HepG2 (cell line): ENCODE measurements at regions not wholly inside any gene's neighbourhood (a gene's known extent, or its start where the extent isn't known, plus 50 kb on each side); places are given as distances from the start of the nearest gene placed in this dataset.

ENCODE experiments used
- ATAC-seq: fragments of 200-7000 bp; cut with Tn5 transposase; 3 replicates; pipeline ENCODE4 v1.9.1; 2020; ENCODE audit warnings: mild to moderate bottlenecking, moderate library complexity
- BruUV-seq: library from RNA; stranded (reverse); fragments of 400-500 nt; replicated peaks from 2 replicates; lab custom pipeline; 2021; lab: Mats Ljungman, UMichigan
- CTCF ChIA-PET: fragments of 300-600 bp; formaldehyde crosslinking; extraction: SDS; loops from one replicate; lab custom pipeline; 2021; ENCODE audit warnings: low total read pairs, inconsistent platforms, low intra/inter-chr PET ratio; lab: Yijun Ruan, JAX
- POLR2A ChIA-PET: fragments of 350-600 bp; sonication (Branson Sonifier 250); formaldehyde crosslinking; loops from one replicate; lab custom pipeline; 2020; ENCODE audit warnings: antibody characterized with exemption, inconsistent platforms; lab: Yijun Ruan, JAX
- DNase-seq: peaks from one replicate; pipeline ENCODE4 v3.0.0-alpha.2; 2015; ENCODE audit warnings: low spot score
- FAIRE-seq: peaks from 3 replicates; lab custom pipeline; 2011; peaks lifted over from hg19 to GRCh38; lab: Jason Lieb, UNC
- H2AFZ ChIP-seq: one replicate; pipeline ENCODE4 v1.6.1; 2011; ENCODE audit warnings: low read length, inconsistent platforms
- H3K27ac ChIP-seq: fragments of 300-600 bp; 3 replicates; pipeline ENCODE4 v1.8.0; 2011; ENCODE audit warnings: mixed run types, mild to moderate bottlenecking, mixed read lengths, low read length, inconsistent platforms; ENCODE audit not compliant: insufficient read depth; ENCODE audit errors: extremely low read length
- H3K27me3 ChIP-seq, 2 experiments: fragments of 200-600 bp in 1 of 2; 2 replicates in 1 of 2; 3 replicates in 1 of 2; pipeline versions ENCODE4 v1.6.0 to v1.8.0; 2011; ENCODE audit warnings: low read length in 2 of 2, mild to moderate bottlenecking in 2 of 2, moderate library complexity in 2 of 2, inconsistent platforms in 1 of 2; ENCODE audit not compliant: insufficient read depth in 2 of 2, control insufficient read depth in 1 of 2
- H3K36me3 ChIP-seq, 2 experiments: fragments of 200-600 bp in 1 of 2; replicated peaks in 1 of 2; 2 replicates in 1 of 2; 3 replicates in 1 of 2; pipeline versions ENCODE4 v1.5.1 to v1.8.0; 2011; ENCODE audit warnings: low read length in 2 of 2, inconsistent platforms in 1 of 2; ENCODE audit not compliant: insufficient read depth in 2 of 2, control insufficient read depth in 1 of 2
- H3K4me1 ChIP-seq: 2 replicates; pipeline ENCODE4 v1.5.1; 2012; ENCODE audit warnings: low read length, inconsistent platforms; ENCODE audit not compliant: insufficient read depth
- H3K4me2 ChIP-seq: 2 replicates; pipeline ENCODE4 v1.6.0; 2011; ENCODE audit warnings: low read depth, low read length, inconsistent platforms
- H3K4me3 ChIP-seq, 3 experiments: fragments of 200-600 bp in 1 of 3; sonication (generic), shearing (Covaris generic) in 1 of 3; replicated peaks in 1 of 3; 2 replicates each; pipeline ENCODE4 v1.5.1; 2011 to 2016; ENCODE audit warnings: low read length in 3 of 3, inconsistent platforms in 2 of 3, low read depth in 2 of 3, mild to moderate bottlenecking in 2 of 3, control low read depth in 1 of 3, mixed read lengths in 1 of 3; ENCODE audit not compliant: insufficient read depth in 1 of 3
- H3K79me2 ChIP-seq: one replicate; pipeline ENCODE4 v1.6.1; 2011; ENCODE audit warnings: low read length, inconsistent platforms; ENCODE audit not compliant: insufficient read depth
- H3K9ac ChIP-seq: 2 replicates; pipeline ENCODE4 v1.6.0; 2011; ENCODE audit warnings: mild to moderate bottlenecking, low read depth, low read length, inconsistent platforms; ENCODE audit not compliant: insufficient read depth
- H3K9me3 ChIP-seq: 2 replicates; pipeline ENCODE4 v1.5.1; 2012; ENCODE audit warnings: mild to moderate bottlenecking, low read length
- H4K20me1 ChIP-seq: 2 replicates; pipeline ENCODE4 v1.6.0; 2011; ENCODE audit warnings: inconsistent platforms, mild to moderate bottlenecking, low read length, moderate library complexity; ENCODE audit not compliant: insufficient read depth
- CC2D1A ChIP-seq: sonication (generic); formaldehyde crosslinking; IDR thresholded peaks from 2 replicates; pipeline ENCODE4 v1.8.1; 2023; ENCODE audit warnings: mild to moderate bottlenecking, missing genetic modification reagents
- FOXK1 ChIP-seq: sonication (generic); formaldehyde crosslinking; IDR thresholded peaks from 2 replicates; pipeline ENCODE4 v1.4.0; 2020; ENCODE audit warnings: low read depth, missing genetic modification reagents, borderline replicate concordance
- JUN ChIP-seq: sonication (generic); formaldehyde crosslinking; IDR thresholded peaks from 2 replicates; pipeline ENCODE4 v1.4.0; 2020; ENCODE audit warnings: mild to moderate bottlenecking, missing genetic modification reagents
- MIXL1 ChIP-seq: IDR thresholded peaks from 2 replicates; pipeline ENCODE4 v1.6.1; 2016
- NFKBIZ ChIP-seq: IDR thresholded peaks from 2 replicates; pipeline ENCODE4 v1.6.1; 2018; ENCODE audit warnings: missing genetic modification reagents, missing compliant biosample characterization
- NR2F1 ChIP-seq, 2 experiments: fragments of 450-650 bp in 1 of 2; formaldehyde crosslinking in 1 of 2; IDR thresholded peaks; 2 replicates each; pipeline versions ENCODE4 v1.5.0 to v1.6.1; 2016 to 2020; ENCODE audit warnings: mild to moderate bottlenecking in 1 of 2, missing compliant biosample characterization in 1 of 2, missing genetic modification reagents in 1 of 2, moderate library complexity in 1 of 2
- PBX2 ChIP-seq: IDR thresholded peaks from 2 replicates; pipeline ENCODE4 v1.6.1; 2016; ENCODE audit warnings: control low read depth
- SPEN ChIP-seq: sonication (generic); formaldehyde crosslinking; IDR thresholded peaks from 2 replicates; pipeline ENCODE4 v1.5.1; 2020; ENCODE audit warnings: low read depth, mild to moderate bottlenecking, missing genetic modification reagents
- THYN1 ChIP-seq: sonication (generic); formaldehyde crosslinking; IDR thresholded peaks from 2 replicates; pipeline ENCODE4 v1.8.1; 2023; ENCODE audit warnings: low read depth, mild to moderate bottlenecking, moderate library complexity, missing genetic modification reagents, borderline replicate concordance
- ZNF296 ChIP-seq: sonication (generic); formaldehyde crosslinking; conservative IDR thresholded peaks from 2 replicates; pipeline ENCODE4 v1.5.0; 2020; ENCODE audit warnings: mild to moderate bottlenecking, missing genetic modification reagents
- ZNF3 ChIP-seq: IDR thresholded peaks from 2 replicates; pipeline ENCODE4 v1.7.0; 2017; ENCODE audit warnings: inconsistent platforms
- ZNF468 ChIP-seq: sonication (generic); formaldehyde crosslinking; IDR thresholded peaks from 2 replicates; pipeline ENCODE4 v1.8.0; 2022; ENCODE audit warnings: mild to moderate bottlenecking, moderate library complexity, missing genetic modification reagents
- ZNF678 ChIP-seq: sonication (generic); formaldehyde crosslinking; IDR thresholded peaks from 2 replicates; pipeline ENCODE4 v1.4.0; 2020; ENCODE audit warnings: mild to moderate bottlenecking, missing genetic modification reagents
- ZNF777 ChIP-seq: sonication (generic); formaldehyde crosslinking; IDR thresholded peaks from 2 replicates; pipeline ENCODE4 v1.4.0; 2020; ENCODE audit warnings: missing genetic modification reagents
- ZZZ3 ChIP-seq: sonication (generic); formaldehyde crosslinking; IDR thresholded peaks from 2 replicates; pipeline ENCODE4 v1.4.0; 2020; ENCODE audit warnings: missing genetic modification reagents, mild to moderate bottlenecking, borderline replicate concordance
- WGBS: methylation state at CpG from one replicate; pipeline ENCODE4 v1.1.6; 2017; ENCODE audit warnings: low lambda C conversion rate; 5-methylcytosine and 5-hydroxymethylcytosine counted together
- in situ Hi-C: cut with HindIII; loops from 2 replicates; pipeline ENCODE4 v1.10.0; 2017; ENCODE audit warnings: low pct_unique_long_range_greater_than_20kb; ENCODE audit not compliant: extremely low pct_ligation_motif_present
- intact Hi-C: fragments of 100-400 bp; cut with micrococcal nuclease; formaldehyde crosslinking; loops from one replicate; pipeline ENCODE4 v1.10.0; 2022; ENCODE audit not compliant: unreplicated experiment
- TF ChIP-seq, protein P1 (sequence below): sonication (generic); formaldehyde crosslinking; IDR thresholded peaks from 2 replicates; pipeline ENCODE4 v1.4.0; 2020; ENCODE audit warnings: mild to moderate bottlenecking, missing genetic modification reagents, borderline replicate concordance
- TF ChIP-seq, protein P2 (sequence below): IDR thresholded peaks from 2 replicates; pipeline ENCODE4 v1.6.1; 2012; ENCODE audit warnings: low read depth, low read length, improper control_type of control experiment

DNA sequence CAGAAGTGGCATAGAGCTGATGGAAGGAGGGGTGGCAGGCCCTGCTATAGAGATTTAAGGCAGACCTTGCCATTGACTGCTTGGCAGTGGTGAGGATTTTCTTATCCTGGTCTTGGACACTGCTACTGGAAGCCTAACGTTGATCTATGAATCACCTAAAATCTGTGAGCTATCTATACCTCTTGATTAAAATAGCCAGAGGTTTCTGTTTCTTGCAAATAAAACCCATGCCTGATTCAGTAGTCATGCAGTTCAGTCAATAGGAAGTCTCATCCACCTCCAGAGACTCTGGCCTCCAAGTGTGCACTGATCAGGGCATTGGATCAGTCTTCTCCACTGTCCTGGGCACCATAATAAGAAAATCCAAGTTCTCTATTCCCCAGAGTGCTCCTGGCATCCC is 286.5 kb downstream of the PTEN start:
- TF ChIP-seq NFKBIZ (CRISPR knock-in tag), result no peak
- no peak for TF ChIP-seq ZZZ3 (CRISPR knock-in tag)
- no peak for TF ChIP-seq PBX2 (CRISPR knock-in tag)
- TF ChIP-seq MIXL1 (CRISPR knock-in tag), result no peak
- TF ChIP-seq ZNF468 (CRISPR knock-in tag), result no peak
- no peak for TF ChIP-seq ZNF3 (CRISPR knock-in tag)
- DNase-seq (no peak), FAIRE-seq (no peak), ATAC-seq (no peak)
- ChIA-PET CTCF (no interaction called here), POLR2A (no interaction called here)
- no peak overlapping the region for H3K27ac ChIP-seq
- BruUV-seq, result no TSS peak
- intact Hi-C loops (no loop called here), in situ Hi-C loops (no loop called here)
- H3K9ac ChIP-seq, result no peak overlapping the region
- no peaks in the 10 kb centered on the region for H3K79me2 ChIP-seq
- no peak overlapping the region for H3K4me3 ChIP-seq
- no peaks in the 10 kb centered on the region for H4K20me1 ChIP-seq
- WGBS, result no CpG with 5 or more reads among the region's 1 CpG
- H3K36me3 ChIP-seq, result no peaks in the 10 kb centered on the region
- no peak overlapping the region for H2AFZ ChIP-seq
- no peaks in the 10 kb centered on the region for H3K9me3 ChIP-seq
- no peak overlapping the region for H3K4me2 ChIP-seq
- no peaks in the 10 kb centered on the region for H3K4me1 ChIP-seq
- no peaks in the 10 kb centered on the region for H3K27me3 ChIP-seq

- no peaks in the 10 kb centered on the region for H3K9me3 ChIP-seq
- no peaks in the 10 kb centered on the region for H3K36me3 ChIP-seq
- no peak overlapping the region for H3K9ac ChIP-seq
- intact Hi-C loops, result no loop called here
- BruUV-seq, result no TSS peak
- DNase-seq (no peak), FAIRE-seq (no peak), ATAC-seq (no peak)
- H3K27ac ChIP-seq, result no peak overlapping the region
- no peak overlapping the region for H3K4me2 ChIP-seq
- ChIA-PET POLR2A (no interaction called here), CTCF (no interaction called here)
- no peak overlapping the region for H2AFZ ChIP-seq
- 21% methylated on average over 3 of the region's 3 CpGs for WGBS
- no peak overlapping the region for H3K4me3 ChIP-seq
- in situ Hi-C loops, result no loop called here
- H3K4me1 ChIP-seq, result no peaks in the 10 kb centered on the region
- no peaks in the 10 kb centered on the region for H4K20me1 ChIP-seq
- no peaks in the 10 kb centered on the region for H3K79me2 ChIP-seq
- H3K27me3 ChIP-seq, result no peaks in the 10 kb centered on the region
- TF ChIP-seq NR2F1 (CRISPR knock-in tag; IDR thresholded peaks at IDR 0.05), result no peak
- TF ChIP-seq, protein P1, sequence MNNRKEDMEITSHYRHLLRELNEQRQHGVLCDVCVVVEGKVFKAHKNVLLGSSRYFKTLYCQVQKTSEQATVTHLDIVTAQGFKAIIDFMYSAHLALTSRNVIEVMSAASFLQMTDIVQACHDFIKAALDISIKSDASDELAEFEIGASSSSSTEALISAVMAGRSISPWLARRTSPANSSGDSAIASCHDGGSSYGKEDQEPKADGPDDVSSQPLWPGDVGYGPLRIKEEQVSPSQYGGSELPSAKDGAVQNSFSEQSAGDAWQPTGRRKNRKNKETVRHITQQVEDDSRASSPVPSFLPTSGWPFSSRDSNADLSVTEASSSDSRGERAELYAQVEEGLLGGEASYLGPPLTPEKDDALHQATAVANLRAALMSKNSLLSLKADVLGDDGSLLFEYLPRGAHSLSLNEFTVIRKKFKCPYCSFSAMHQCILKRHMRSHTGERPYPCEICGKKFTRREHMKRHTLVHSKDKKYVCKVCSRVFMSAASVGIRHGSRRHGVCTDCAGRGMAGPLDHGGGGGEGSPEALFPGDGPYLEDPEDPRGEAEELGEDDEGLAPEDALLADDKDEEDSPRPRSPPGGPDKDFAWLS (CRISPR knock-in tag), result no peak
- TF ChIP-seq JUN (CRISPR knock-in tag), result no peak
- no peak for TF ChIP-seq ZNF777 (CRISPR knock-in tag)
- TF ChIP-seq SPEN (CRISPR knock-in tag), result no peak
- TF ChIP-seq ZNF296 (CRISPR knock-in tag), result no peak
- no peak for TF ChIP-seq FOXK1 (CRISPR knock-in tag)
- TF ChIP-seq, protein P2, sequence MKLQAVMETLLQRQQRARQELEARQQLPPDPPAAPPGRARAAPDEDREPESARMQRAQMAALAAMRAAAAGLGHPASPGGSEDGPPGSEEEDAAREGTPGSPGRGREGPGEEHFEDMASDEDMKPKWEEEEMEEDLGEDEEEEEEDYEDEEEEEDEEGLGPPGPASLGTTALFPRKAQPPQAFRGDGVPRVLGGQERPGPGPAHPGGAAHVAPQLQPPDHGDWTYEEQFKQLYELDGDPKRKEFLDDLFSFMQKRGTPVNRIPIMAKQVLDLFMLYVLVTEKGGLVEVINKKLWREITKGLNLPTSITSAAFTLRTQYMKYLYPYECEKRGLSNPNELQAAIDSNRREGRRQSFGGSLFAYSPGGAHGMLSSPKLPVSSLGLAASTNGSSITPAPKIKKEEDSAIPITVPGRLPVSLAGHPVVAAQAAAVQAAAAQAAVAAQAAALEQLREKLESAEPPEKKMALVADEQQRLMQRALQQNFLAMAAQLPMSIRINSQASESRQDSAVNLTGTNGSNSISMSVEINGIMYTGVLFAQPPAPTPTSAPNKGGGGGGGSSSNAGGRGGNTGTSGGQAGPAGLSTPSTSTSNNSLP, result no peak
- no peak for TF ChIP-seq THYN1 (CRISPR knock-in tag)
- TF ChIP-seq CC2D1A, result no peak
- TF ChIP-seq ZNF678 (CRISPR knock-in tag), result no peak
Observed at GRCh38 chr10:88150339-88150738, 286.9 kb downstream of the PTEN start.
